LoVo (cell line): ENCODE measurements at regions not wholly inside any gene's neighbourhood (a gene's known extent, or its start where the extent isn't known, plus 50 kb on each side); places are given as distances from the start of the nearest gene placed in this dataset.
"Not testable (repeated sequence)": the region's sequence is repeated elsewhere in the genome, so short reads cannot be mapped to it uniquely, and the experiment has no call there.

ENCODE experiments used
- DNase-seq: peaks from one replicate; pipeline ENCODE4 v3.0.0-alpha.2; 2016; ENCODE audit warnings: low spot score

DNA sequence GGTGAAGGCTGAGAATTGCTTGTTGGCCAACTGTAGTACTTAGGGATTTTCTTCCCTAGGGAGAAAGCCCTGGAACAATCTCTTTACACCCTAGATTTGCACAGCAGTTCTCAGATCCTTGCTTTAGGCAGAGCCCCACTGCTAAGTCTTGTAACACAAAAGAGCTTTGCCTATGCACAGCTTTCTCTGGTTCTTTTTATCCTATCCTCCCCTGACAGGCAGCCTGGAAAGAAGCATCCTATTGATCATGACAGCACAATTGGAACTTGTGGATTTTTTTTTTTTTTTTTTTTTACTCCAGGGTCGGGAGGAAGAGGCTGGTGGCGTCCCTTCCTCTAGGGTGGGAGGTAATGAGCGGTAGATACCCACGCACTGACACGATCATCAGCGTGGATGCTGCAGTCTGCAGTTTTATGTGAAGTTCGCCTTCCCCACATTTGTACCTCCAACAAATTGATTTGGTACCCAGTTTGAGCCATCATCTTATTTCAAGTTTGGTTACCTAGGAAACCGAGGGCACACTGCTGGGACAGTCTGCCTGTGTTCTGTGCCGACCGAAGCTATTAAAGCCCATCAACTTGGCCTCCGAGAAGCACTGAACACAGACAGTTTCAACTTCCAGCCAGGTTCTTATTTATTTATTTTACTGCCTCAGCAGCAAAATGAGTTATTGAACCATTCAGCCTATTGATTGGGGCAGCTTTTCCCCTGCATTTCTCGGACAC is 110.1 kb downstream of the NRN1 start:
- DNase-seq, result no peak

- DNase-seq, result no peak
Measured at GRCh38 chr6:5894357-5894756, 112.4 kb downstream of the NRN1 start.

DNA sequence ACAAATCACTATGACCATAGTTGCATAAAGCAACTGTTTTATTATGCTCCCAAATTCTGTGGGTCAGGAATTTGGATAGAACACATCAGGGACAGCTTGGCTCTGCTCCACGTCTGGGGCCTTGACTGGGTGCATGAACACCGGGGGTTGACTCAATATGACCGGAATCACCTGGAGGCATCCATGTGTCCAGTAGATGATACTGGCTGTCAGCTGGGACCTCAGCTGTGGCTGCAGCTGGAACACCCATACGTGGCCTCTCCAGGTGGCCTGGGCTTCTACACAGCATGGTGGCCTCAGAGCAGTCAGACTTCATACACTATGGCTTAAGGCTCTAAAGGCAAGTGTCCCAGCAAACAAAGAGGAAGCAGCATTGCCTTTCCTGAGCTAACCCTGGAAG is 113.4 kb downstream of the NRN1 start:
- no peak for DNase-seq

DNA sequence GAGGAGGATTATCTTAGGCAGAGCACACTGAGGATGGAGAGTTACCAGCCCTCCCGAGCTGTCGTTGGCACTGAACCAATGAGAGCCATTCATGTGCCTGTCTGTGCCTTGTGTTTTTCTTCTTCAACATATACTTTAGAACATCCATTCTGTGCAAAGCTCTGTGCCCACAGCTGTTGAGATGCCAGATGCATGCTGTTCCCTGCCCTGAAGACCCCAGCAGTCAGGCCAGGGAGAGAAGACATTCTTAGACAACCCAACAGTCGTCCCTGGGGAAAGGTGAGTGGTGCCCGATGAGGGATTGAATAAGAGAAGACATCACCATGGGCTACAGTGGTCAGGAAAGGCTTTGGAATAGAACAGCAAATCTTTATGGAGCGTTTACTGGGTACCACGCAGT is 114.1 kb downstream of the NRN1 start:
- DNase-seq, result no peak

DNA sequence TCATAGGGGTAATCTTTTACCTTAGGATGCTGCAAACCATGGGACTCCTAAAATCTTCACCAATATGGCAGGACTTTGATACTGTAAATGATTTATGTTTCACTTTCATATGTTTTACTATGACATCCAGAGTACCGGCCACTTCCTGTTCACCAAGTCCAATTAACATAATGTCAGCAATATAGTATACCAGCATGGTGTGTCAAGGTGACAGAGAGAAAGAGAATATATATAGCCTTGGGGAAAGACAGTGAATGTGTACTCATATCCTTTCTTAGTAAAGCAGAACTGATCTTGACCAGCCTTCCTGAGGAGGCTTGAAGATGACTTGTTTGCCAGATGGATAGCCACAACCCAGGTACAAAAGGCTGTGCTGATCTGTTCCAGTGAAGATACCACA is 127.9 kb downstream of the NRN1 start:
- DNase-seq, result no peak

- no peak for DNase-seq
Measured at GRCh38 chr6:5876076-5876475, 130.6 kb downstream of the NRN1 start.

- DNase-seq, result not testable (repeated sequence)
Measured at GRCh38 chr6:5873976-5874375, 132.7 kb downstream of the NRN1 start.

DNA sequence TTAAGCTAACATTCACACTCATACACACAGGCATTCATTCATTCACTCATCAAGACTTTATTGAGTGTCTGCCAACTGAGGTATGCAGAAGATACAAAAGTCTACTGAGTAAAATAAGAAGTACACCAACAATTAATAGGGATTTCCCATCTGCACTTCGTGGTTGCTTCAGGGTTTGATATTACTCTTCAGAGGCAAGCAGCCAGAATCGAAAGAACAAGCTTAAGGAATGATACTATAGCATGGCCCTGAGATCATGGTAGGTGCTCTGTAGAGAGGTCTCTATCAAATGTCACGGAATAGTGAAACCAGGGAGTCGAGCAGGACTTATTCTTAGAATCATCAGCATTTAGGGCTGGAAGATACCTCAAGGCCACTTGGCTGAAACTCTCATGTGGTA is 135.4 kb downstream of the NRN1 start:
- DNase-seq, result no peak

DNA sequence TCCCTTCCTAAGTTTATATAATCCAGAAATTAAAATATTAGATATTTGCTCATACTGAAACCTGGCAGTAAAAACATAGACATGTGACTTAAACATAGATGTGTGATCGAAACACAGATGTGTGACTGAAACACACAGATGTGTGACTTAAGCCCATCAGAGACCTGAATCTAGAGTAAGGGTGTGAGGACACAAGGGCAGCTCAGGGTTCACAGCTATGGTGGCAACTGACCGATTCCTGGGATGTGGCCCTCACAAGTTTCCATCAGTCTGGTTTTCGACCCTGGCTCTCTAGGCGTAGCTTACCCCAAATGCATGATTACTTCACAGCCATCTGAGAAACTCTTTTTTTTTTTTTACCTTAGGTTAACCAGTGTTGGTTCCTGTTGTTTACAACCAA is 137.0 kb downstream of the NRN1 start:
- DNase-seq, result no peak

DNA sequence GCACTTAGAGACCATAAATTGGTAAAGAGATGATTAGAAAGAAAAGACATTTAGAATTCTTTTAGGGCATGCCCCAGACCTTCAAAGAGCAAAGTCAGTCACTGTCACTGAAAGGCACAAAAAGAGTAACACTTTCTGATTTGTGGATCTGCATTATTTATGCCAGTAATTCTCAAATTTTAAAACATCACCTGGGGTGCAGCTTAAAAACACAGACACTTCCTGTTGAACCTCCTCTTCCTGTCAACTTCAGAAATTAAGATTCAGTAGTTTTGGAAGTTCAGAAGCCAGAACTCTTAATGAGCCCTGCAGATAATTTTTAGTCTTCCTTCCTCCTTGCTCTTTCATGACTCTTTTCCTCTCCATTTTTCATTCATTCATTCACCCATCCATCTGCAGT is 137.5 kb downstream of the NRN1 start:
- no peak for DNase-seq

- peak; percentile 54 for DNase-seq
Measured at GRCh38 chr6:5866547-5867051, 140.1 kb downstream of the NRN1 start.

DNA sequence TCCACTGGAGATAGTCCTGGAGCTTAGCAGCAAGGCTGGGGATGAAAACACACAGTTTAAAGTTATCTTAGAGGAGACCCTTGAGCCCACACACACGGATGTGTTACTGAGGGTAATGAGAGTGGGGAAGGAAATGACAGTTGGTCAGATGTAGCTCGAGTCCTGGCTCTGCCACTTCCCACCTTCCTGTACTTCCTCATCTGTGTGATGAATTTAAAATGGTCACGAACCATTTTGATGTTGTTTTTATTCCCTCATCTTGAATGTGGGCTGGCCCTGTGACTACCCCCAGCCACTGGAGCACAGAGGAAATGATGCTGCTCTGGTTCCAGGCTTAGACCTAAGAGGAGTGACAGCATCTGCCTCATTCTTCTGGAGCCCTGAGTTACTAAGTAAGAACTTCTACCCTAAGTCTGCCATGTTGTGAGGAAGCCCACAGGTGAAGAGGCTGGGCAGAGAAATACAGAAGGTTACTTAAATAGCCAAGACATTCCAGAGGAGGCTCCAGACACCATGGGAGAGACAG is 141.2 kb downstream of the NRN1 start:
- no peak for DNase-seq

DNA sequence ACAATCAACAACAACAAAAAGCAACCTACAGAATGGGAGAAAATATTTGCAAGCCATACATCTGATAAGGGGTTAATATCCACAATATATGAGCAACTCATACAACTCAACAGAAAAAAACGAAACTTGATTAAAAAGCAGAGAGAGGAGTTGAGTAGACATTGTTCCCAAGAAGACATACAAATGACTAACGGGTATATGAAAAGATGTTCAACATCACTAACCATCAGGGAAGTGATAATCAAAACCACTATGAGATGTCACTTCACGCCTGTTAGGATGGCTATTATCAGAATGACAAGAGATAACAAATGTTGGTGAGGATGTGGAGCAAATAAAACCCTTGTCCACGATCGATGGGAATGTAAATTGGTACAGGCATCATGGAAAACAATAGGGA is 145.9 kb downstream of the NRN1 start:
- no peak for DNase-seq

- DNase-seq, result no peak
Measured at GRCh38 chr6:5855787-5856470, 150.8 kb downstream of the NRN1 start.

DNA sequence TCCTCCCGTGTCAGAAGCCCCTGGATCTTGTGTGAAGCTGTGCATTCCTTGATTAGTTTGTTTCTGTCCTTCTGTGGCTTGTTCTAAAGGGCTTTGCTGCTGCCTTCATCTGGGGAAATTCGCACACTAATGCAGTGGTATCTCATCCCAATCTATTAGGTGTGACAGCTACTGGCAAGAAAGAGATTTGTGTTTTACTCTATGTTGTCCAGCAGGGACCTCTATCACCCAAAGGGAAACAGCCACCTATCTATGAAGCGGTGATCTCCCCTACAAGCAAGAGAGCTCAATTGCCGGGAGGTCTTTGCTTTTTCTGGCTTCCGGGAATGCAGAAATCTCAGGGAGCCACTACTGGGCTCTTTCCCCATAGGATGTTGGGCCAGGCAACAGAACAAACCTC is 151.8 kb downstream of the NRN1 start:
- DNase-seq, result no peak

DNA sequence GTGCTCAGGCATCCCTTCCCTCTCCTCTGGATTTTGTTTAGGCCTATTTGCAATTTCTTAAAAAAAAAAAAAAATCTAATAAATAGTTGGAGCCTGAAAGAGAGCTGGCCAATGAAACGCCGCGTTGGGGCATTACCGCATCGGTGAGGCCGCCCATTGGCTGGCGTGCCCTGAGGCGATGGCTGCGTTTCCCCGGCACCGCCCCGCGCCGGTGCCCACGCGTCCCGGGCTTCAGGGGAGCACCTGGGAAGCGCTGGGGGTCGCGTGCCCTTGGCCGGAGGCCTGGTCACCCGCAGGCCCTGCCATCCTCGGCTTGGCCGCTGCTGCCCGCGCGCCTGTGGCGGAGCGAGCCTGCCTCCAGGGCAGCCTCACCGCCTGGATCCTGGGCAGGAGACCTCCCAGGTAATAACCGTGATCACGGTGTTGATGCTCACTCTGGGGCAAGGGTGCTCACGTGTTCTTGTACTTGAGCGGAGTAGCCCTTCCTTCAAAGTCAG is 155.4 kb downstream of the NRN1 start:
- no peak for DNase-seq

- DNase-seq, result no peak
Measured at GRCh38 chr6:5850848-5851255, 155.9 kb downstream of the NRN1 start.

- DNase-seq, result no peak
Measured at GRCh38 chr6:5846889-5847288, 159.8 kb downstream of the NRN1 start.

DNA sequence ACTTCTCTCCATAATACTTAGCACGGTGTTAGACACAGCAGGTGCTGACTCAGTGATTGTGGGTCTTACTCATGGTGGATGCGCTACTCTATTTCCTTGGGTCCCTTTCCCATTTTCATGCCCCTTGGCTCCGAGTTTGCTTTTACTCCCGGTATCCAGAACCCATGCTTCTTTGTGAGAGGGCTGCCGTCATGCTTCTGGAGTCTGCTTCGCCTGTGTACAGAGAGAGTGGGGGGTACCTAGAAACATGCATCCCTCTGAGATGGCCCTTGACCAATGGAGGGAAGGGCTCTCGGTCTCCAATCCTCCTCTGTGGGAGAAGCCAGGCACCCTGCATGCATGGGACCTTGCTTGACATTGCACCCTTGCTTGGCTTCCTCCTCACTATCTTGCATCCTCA is 160.4 kb downstream of the NRN1 start:
- DNase-seq, result no peak

DNA sequence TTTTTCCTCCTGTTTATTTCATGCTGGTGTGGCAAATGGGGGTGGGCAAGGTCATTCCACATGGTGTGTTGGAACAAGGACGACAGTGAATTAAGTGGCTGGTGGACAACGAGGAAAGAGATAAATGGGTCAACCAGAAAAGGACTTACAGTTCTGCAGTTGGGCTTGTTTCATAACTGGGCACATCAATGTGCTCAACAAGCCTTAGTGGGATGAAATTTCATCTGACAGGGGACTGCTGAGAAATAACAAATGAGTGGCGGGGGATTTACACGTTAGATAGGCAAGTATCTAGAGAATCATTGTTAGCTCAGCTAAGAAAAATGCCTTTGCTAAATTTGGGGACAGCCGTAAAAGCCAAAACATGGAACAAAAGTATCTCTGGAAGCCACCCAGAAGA is 163.6 kb downstream of the NRN1 start:
- DNase-seq, result no peak

GRCh38 chr6:5840734-5841390 is 165.9 kb downstream of the NRN1 start:
- DNase-seq, result no peak

DNA sequence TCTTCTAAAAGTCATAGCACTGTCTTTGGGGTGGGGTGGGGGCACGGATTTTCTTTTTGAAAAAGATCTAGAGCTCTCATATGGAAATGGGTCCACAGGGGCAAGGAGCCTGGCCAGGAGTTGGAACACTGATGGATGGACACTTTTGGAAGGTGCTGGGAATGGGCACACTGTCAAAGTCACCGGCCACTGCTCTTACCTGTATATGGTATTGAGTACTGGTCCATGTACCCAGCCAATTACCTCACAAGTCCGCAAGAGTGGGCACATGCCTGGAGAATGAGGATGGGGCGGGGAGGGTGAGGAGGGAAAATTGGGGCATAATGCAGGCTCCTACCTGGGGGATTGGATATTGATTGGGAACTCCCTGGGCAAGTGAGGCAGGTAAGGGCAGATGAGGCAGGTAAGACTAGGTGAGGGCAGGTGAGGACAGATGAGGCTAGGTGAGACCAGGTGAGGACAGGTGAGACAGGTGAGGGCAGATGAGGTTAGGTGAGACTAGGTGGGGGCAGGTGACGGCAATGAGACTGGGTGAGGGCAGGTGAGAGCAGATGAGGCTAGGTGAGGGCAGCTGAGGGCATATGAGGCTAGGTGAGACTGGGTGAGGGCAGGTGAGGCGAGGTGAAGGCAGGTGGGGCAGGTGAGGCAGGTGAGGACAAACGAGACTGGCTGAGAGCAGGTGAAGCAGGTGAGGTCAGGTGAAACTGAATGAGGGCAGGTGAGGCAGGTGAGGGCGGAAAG is 167.9 kb downstream of the NRN1 start:
- no peak for DNase-seq
